NCI-H2081 (cell line): ENCODE measurements at regions not wholly inside any gene's neighbourhood (a gene's known extent, or its start where the extent isn't known, plus 50 kb on each side); places are given as distances from the start of the nearest gene placed in this dataset.

Experiments used
- DNase-seq, 2 experiments: peaks; one replicate each; lab custom pipeline; 2025; lab: John Stamatoyannopoulos, UW

DNA sequence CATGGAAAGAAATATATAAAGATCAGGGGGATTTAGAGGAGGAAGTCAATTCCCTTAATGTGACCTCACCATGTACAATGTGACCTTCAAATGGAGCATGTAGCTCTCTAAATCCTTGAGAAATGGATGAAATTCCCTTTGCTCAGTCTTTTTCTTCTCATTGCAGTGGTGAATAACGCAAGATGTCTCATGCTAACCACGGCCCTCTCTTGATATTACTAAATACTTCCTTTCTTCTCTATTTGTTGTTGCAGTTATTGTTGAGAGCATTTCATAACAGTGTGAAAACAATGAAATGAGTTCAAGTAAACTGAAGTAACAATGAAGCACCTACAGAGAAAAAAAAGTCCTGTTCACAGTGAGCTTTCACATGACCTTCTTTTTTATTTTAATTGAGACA, 55.6 kb downstream of the ZNF281 start:
- no peak for DNase-seq

DNA sequence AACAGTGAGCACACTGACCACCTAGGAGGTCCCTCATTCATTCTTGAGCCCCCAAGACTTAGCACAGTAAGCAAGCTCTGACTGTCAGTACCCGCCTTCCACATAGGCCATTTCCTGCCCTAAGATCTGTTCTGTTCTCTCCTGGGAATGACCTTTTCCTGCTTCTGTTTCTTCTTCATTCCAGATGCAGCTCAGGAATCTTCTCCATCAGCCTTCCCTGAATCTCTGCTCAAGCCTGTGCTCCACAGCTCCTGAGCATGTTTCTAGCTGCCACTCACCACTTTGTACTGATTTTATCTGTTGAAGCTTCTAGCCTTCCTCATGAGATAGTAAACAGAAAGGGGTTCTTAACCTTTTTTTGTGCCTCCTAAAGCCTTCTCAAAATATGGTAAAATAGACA, 56.6 kb downstream of the ZNF281 start:
- no peak for DNase-seq

DNA sequence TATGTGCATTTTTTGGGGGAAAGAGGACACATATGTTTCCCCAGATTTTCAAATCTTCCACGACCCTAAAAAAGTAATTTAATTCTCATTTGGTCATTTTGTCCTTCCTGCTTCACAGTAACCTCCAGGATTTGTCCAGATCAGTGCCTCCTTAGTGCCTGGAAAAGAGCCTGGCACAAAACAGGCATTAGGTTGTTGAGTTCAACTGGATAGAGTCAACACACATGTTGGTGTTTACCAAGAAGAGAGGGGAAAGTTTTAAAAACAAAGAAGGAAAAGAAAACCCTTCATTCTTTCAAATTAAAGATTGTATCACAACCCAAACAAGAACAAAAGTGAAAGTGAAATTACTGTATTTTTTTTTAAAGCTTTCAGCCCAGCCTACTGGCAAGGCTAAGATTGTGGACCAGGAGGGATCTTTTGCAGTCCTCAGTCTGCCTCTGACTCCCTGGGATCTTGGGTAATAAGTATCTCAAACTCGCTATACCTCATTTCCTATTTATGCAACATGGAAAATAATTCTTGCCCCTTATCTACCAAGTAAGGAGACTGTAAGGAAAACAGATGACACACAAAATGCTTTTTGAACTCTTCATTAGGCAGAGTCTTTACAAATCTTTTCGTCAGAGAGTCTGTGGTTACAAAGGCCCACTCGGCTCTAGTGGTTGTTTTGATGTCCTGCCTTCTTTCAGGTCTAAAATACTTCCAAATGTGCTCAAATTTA, 57.8 kb downstream of the ZNF281 start:
- DNase-seq: no peak

DNA sequence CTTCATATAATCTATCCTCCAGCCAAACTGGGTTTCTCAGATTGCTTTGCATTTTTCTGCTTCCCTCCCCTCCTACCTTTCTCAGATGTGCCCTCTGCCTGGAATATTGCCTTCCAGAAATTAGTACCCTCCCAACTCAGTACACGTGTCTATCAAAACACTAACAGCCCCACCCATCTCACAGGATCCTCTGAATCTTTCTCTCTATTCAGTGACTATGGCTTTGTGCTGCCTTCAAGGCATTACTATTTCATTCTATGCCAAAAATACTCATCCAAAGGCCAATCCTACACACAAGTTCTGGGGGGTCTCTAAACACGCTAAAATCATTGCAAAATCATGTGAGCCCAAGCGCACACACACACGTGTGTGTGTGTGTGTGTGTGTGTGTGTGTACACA, 58.4 kb downstream of the ZNF281 start:
- DNase-seq: no peak

DNA sequence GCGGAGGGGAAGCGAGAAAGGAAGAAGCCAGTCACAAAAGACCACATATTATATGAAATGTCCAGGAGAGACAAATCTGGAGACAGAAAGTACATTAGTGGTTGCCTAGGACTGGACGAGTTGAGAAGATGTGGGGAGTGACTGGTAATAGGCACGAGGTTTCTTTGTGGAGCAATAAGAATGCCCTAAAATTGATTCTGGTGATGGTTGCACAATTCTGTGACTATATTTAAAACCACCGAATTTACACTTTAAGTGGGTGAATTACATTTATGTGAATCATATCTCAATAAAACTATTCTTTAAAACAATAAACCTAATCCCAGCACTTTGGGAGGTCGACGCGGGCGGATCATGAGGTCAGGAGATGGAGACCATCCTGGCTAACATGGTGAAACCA, 63.1 kb downstream of the ZNF281 start:
- DNase-seq: no peak

DNA sequence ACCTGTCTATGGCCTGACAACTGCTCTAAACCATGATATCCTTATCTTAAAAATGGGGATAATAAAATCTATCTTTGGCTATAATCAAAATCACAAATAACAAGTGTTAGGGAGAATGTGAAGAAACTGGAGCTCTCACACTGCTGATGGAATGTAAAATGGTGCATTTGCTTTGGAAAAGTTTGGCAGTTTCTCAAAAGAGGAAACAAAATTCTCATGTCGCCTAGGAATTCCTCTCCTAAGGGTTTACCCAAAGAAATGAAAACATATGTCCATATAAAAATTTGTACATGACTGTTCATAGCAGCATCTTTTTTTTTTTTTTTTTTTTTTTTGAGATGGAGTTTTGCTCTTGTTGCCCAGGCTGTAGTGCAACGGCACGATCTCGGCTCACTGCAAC, 64.3 kb downstream of the ZNF281 start:
- DNase-seq: no peak

DNA sequence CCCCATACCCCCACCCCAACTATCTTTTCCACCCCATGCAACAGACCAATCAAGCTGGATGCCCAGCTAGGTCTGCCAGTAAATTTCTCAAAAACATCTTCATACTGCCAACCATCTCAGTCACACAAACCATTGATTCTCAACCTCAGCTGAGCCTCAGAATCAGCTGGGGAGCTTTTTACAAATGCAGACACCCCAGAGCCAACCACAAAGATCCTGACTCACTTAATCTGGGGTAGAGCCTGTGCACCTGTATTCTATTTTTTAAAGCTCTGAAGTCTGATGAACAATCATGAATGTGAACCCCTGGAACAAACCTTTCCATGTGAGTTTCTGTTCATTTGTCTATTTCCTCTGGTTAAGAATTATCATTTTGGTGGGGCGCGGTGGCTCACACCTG, 66.0 kb downstream of the ZNF281 start:
- DNase-seq: no peak

DNA sequence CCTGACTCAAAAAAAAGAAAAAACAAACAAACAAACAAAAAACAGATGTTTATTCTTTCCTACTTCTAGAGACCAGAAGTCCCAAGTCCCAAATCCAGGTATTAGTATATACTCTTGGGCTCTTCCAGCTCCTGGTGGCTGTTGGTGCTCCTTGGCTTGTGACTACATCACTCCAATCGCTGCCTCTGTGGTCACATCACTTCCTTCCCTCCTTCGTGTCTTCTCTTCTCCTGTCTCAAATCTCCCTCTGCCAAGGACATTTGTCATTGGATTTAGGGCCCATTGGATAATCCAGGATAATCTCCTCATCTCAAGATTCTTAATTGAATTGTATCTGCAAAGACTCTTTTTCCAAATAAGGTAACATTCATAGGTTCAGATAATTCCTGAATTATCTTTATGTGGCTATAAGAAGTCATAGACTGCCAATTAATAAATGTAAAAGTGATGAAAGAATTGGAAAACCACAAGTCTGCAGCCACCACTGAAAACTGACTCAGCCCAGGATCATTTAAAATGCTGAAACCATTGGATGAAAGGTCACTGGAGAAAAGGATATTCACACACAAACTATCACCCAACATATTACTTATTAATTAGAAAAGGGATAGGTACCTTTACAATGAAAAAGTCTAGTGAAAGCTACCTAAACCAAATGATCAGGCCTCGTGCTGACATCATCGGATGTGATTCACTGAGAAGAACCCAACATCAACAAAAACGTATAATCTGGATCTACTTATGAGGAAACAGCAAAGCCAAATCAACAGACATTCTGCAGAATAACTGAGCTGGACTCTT, 67.1 kb downstream of the ZNF281 start:
- DNase-seq: no peak

DNA sequence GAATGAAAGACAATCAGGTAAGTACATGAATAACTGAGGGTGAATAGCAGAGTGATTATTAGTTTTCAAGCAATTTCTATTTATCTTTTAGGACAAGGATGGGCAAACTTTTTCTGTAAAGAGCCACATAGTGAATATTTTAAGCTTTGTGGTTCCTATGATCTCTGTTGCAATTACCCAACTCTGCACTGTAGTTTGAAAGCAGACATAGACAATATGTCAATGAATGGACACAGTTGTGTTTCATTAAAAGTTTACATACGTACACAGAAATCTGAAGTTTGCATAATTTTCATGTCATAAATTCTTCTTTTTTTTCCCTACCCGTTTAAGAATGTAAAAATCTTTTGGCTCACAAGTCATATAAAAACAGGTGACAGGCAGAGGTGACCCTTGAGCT, 71.4 kb downstream of the ZNF281 start:
- DNase-seq: no peak

DNA sequence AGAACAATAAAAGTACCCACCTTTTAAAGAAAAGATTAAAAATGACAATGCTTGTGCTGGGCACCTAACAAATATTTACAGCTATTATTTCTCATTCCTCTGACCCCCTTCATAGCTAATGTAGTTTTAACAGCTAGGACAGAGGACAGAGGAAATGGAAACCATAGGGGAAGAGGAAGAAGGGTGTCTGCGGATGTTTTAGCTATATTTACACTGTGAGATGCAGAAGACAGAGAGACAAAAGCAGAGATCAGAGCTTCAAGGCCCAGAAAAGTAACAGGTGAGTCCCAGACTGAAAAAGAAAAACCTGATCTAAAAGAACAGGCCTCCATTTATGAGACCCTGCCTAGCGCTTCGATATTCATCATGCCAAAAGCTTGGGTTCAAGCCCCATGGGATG, 72.0 kb downstream of the ZNF281 start:
- DNase-seq: no peak

DNA sequence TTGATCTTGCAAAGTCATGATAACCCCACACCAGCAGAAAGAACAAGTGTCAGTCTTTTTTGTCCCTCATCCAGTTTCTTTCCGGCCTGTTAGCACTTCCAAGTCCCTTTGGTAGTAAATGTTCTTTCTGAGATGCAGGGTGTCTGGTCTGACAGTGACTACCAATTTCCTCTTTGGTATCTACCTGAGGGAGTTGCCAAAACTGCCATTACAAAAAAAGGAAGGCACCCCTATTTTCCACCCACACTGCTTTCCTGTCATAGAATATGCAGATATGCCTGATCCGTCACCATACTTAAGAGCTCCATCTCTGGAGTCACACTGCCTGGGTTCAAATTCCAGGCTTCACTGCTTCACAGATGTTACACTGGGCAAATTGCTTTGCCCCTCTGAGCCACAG, 72.4 kb downstream of the ZNF281 start:
- DNase-seq: no peak

DNA sequence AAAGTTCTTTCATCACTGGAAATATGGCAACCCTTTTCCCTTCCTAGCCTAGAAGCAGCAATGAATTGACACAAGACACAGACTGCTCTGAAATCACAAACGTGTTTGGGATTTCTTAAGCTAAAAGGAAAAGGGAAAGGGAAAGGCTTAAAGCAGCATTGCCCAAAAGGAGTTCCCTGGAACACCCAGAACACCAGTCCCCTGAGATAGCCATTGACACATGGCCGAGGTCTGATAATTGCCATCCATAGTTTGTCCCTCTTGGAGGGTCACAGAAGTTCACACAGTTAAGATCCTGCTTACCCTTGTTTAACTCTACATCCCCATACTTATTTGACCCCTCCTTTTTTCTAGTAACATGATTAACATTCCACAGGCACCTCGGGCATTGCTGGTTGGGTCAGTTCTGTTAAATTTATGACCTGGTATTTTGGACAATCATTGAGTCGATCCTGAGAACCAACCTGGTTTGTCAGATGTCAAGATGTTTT, 72.9 kb downstream of the ZNF281 start:
- no peak for DNase-seq

DNA sequence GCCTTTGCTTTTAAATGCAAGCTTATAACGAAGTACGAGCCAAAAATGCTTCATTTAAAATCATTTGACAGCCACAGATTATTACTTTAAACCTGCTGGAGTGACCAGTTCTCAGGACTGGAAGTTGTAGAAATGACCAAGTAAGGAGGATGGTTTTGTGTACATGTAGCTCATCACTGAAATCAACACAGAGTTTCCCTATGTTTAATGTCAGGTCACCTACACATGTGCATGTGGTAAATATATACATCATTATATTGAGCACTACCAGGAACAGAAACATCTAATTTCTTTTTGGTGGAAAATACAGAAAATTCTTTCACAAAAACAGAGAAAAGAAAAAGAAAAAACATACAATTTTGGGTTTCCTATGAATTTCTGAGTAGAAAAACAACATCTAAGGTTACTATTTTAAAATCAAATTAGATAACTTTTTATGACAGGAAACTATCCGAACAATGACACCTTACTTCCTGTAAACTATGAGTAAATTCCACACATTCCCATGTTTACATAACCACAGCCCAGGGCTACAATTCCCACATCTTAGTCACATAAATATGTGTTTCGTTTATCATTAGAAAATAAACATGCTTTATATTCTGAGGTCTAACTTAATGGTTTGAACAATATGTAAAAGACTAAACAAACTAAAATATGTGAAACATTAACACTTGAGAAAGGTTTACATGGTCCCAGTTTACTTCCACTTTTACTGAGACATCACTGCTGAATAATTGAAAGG, 73.6 kb downstream of the ZNF281 start:
- DNase-seq: no peak

DNA sequence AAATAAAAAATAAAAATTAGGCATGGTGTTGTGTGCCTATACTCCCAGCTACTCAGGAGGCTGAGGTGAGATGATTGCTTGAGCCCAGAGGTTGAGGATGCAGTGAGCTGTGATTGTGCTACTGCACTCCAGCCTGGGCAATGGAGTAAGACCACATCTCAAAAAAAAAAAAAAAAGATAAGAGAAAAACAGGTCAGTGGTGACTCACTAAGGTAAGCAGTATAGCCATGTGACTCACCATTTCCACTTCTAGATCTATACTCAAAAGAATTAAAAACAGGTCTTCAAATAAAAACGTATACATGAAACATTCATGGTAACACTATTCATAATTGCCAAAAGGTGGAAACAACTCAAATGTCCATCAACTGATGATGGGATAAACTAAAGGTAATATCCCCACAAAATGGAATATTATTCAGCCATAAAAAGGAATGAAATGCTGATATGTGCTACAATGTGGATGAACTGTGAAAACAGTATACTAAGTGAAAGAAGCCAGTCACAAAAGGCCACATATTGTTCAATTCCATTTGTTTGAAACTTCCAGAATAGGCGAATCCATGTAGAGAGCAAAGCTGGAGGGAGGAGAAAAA, 75.1 kb downstream of the ZNF281 start:
- DNase-seq: no peak

DNA sequence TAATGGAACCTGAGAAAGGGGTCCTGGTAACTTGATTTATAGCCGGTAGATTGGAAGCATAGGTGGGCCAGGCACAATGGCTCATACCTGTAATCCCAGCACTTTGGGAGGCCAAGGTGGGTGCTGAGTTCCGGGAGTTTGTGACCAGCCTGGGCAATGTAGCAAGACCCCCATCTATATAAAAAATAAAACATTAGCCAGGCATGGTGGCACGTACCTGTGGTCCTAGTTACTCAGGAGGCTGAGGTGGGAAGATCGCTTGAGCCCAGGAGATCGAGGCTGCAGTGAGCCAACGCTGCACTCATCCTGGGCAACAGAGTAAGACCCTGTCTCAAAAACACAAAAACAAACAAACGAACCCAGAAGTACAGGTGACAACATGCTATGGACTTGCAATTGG, 76.5 kb downstream of the ZNF281 start:
- no peak for DNase-seq

DNA sequence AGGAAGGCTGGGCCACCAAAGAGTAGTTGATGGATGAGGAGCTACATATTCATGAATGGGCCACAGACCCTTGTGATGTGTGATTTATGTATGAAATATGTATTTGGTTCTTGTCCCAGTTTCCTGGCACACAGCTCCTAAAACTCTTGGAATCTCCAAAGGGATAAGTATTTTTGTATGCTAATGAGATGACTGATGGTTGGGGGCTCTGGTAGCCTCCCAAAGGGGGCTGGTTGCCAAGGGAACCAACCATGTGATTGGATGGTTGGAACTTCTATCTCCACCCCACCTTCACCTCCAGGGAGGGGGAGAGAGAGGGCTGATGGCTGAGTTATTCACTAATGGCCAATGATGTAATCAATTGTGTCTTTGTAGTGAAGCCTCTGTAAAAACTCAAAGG, 77.1 kb downstream of the ZNF281 start:
- no peak for DNase-seq

DNA sequence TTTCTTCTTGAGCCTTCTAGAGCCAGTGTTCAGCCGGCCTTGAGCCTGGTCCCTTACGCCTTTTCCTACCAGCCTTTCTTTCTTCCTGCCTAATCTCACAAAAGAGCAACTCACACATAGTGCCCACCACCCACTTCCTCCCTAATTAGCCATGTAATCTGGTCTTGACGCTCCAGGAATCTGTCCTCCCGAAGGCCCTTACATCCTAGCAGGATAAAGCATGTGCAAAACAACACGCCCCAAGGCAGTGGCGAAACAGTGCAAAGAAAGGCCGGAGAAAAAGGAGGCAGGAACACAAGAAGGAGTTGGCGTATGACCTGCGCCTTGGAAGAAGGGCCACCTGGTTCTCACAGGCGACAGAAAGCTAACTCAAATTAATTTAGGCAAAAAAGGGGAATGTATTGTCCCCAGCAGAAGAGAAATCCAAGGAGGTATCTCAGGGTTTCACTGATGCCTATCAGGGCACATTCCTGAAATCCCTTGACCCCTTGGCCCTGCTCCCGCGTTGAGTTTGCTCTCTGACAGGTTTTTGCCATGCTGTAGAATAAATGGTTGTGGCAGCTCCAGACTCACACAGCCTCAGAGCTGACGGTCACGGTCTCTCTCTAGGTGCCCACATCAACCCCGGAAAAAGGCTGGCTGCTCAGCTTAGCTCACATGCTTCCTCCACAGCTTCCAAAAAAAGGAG, 79.0 kb downstream of the ZNF281 start:
- no peak for DNase-seq

DNA sequence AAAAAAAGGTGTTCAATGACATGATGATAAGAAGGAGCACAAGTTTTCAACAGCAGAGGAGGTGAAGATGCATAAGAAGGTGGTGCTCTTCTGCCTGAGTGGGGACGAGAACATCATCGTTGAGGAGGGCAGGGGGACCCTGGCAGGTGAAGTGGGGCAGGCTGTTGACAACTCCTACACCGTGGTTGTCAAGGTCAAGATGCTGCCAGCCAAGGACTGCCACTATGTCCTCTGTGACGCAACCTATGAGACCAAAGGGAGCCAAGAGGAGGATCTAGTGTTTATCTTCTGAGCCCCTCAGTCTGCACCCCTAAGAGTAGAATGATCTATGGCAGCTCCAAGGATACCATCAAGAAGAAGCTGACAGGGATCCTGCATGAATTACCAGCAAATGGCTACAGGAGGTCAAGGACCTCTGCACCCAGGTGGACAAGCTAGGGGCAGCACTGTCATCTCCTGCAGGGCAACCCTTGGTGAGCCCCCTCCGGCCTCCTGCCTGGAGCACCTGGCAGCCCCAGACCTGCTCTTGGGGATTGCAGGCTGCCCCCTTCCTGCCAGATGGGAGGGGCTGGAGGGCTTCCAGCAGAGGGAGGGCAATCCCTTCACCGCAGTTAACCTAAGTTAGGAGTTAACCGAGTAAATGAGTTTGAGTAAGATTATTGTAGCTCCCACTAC, 80.5 kb downstream of the ZNF281 start:
- DNase-seq: no peak

DNA sequence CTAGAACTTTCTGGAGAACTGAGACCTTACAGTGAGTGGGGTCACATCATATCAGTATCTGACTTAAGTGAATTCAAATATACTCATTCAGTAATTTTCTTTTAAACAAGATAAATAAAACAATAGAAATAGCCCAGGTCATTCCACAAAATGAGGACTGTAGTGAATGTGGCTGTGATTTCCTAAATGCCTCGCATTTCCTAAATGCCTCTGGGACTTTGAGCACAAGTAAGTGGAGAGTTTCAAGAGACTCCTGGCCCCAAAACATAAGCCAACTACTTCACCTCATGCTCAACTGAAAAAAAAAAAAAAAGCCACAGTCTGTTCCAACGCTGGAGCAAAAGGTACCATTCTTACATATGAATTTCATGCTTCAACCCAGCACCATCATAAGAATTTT, 81.5 kb downstream of the ZNF281 start:
- no peak for DNase-seq

DNA sequence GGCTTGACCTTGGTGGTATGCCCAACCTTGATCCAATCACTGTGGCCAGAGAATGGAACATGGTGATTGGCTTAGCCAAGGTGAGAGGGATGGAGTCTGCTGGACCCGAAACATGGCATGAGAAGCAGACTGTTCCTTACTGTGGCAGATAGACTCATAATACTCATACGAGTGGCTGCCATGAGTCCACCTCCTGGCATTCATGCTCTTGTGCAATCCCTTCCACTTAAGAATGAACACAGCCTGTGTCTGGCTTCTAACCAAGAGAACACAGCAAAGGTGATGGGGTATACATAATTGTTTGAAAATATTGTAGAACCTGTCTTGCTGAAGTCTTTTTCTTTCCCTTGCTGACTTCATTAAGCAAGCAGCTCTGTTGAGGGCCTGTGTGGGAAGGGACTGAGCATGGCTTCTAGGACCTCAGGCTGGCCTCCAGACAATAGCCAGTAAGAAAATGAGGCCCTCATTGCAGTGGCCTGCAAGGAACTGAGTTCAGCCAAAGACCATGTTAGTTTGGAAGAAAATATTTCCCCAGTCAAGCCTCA, 85.9 kb downstream of the ZNF281 start:
- no peak for DNase-seq

DNA sequence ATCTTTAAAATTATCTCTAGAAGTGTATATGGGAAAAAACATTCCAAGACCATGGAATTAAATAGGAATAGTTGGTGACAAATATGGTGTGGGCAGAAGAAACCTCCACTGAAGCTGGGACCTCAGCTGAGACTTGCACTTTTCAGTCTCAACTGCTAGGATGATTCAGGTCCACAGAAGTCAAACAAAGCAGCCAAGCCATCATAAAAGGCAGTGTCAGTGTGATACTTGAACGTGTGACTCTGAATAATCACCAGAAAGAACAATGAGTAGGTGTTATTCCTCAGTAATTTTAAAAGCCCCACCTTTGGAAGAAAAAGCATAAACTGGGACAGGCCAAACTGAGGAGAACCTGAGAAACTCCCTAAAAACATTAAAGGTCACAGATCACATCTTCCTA, 90.7 kb downstream of the ZNF281 start:
- DNase-seq: no peak
